Activated naive CD8-positive, alpha-beta T cell treated with anti-CD3 and anti-CD28 coated beads, Interleukin-2, amount 10 ng/mL, durations not matched to agents 7 days and 5 days (primary cell): ENCODE measurements at regions not wholly inside any gene's neighbourhood (a gene's known extent, or its start where the extent isn't known, plus 50 kb on each side); places are given as distances from the start of the nearest gene placed in this dataset.

Experiments used
- ATAC-seq: fragments of 150-1000 bp; cut with Tn5 transposase; one replicate; pipeline ENCODE4 v1.10.0; 2021; ENCODE audit warnings: low read depth, moderate library complexity
- POLR2A ChIA-PET: fragments of 350-600 bp; sonication (Branson Sonifier 250); formaldehyde crosslinking; loops from one replicate; lab custom pipeline; 2021; ENCODE audit warnings: antibody characterized with exemption; lab: Charles Lee
- DNase-seq: peaks from one replicate; pipeline ENCODE4 v3.0.0; 2021
- H3K27ac Mint-ChIP-seq: one replicate; pipeline ENCODE4 v1.8.0; 2022; ENCODE audit warnings: mild to moderate bottlenecking, mixed read lengths
- H3K27me3 Mint-ChIP-seq: one replicate; pipeline ENCODE4 v1.8.0; 2022; ENCODE audit warnings: mild to moderate bottlenecking, moderate library complexity, mixed read lengths
- H3K36me3 Mint-ChIP-seq: one replicate; pipeline ENCODE4 v1.8.0; 2021; ENCODE audit warnings: mild to moderate bottlenecking, mixed read lengths
- H3K4me1 Mint-ChIP-seq: one replicate; pipeline ENCODE4 v1.8.0; 2021; ENCODE audit warnings: mixed read lengths
- H3K4me3 Mint-ChIP-seq: one replicate; pipeline ENCODE4 v1.8.0; 2022; ENCODE audit warnings: mild to moderate bottlenecking, moderate library complexity, mixed read lengths
- H3K9me3 Mint-ChIP-seq: one replicate; pipeline ENCODE4 v1.8.0; 2021; ENCODE audit warnings: mixed read lengths

- Mint-ChIP-seq H3K9me3 (peaks cover 5% of the 10 kb centered on the region), H3K36me3 (no peaks in the 10 kb centered on the region), H3K27me3 (no peaks in the 10 kb centered on the region), H3K4me3 (no peak overlapping the region), H3K4me1 (no peaks in the 10 kb centered on the region), H3K27ac (no peak overlapping the region)
- no peak for DNase-seq
- no peak for ATAC-seq
- POLR2A ChIA-PET: no interaction called here
These were observed 77.5 kb downstream of the BMP4 start for GRCh38 chr14:53879022-53879686.

DNA sequence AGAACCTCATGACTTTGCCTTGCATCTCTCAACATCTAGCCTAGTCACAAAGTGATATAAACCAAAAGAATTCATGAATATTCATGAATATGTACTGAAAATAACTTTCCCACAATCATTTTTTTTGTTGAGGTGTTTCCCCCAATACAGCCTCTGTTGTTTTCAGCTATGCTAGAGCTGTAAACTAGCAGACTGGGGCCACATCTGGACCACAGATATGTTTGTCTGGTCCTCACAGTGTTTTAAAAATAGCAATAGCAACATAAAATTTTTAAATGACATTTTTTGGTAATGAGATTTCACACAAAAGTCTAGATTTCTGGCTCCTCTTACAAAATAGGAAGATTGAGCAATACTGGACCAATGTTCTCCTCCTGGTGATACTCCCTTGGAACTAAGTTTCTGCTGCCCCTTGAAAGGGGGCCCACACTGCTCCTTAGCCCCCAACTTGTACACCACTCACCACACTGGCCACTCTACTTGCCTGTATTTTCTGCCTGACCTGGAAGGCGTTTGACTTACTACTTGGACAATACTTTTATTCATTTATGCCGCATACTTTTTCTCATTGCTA is 81.2 kb downstream of the BMP4 start:
- Mint-ChIP-seq H3K27me3 (no peaks in the 10 kb centered on the region), H3K9me3 (peaks cover 5% of the 10 kb centered on the region), H3K4me1 (no peaks in the 10 kb centered on the region), H3K27ac (no peak overlapping the region), H3K4me3 (no peak overlapping the region), H3K36me3 (no peaks in the 10 kb centered on the region)
- ATAC-seq (no peak), DNase-seq (no peak)
- POLR2A ChIA-PET: no interaction called here

GRCh38 chr14:53874704-53875103 is 81.9 kb downstream of the BMP4 start:
- no peaks in the 10 kb centered on the region for H3K27me3 Mint-ChIP-seq
- H3K9me3 Mint-ChIP-seq: peaks cover 5% of the 10 kb centered on the region
- ATAC-seq (no peak), DNase-seq (no peak)
- H3K4me1 Mint-ChIP-seq: no peaks in the 10 kb centered on the region
- POLR2A ChIA-PET: no interaction called here
- no peak overlapping the region for H3K4me3 Mint-ChIP-seq
- H3K36me3 Mint-ChIP-seq: no peaks in the 10 kb centered on the region
- H3K27ac Mint-ChIP-seq: no peak overlapping the region

GRCh38 chr14:53872681-53873089 is 83.9 kb downstream of the BMP4 start:
- Mint-ChIP-seq H3K27me3 (no peaks in the 10 kb centered on the region), H3K4me3 (no peak overlapping the region), H3K27ac (no peak overlapping the region), H3K4me1 (no peaks in the 10 kb centered on the region), H3K36me3 (no peaks in the 10 kb centered on the region), H3K9me3 (peaks cover 5% of the 10 kb centered on the region)
- no peak for DNase-seq
- no peak for ATAC-seq
- POLR2A ChIA-PET: no interaction called here

GRCh38 chr14:53871951-53872350 is 84.7 kb downstream of the BMP4 start:
- Mint-ChIP-seq H3K4me3 (no peak overlapping the region), H3K27me3 (no peaks in the 10 kb centered on the region), H3K27ac (no peak overlapping the region), H3K4me1 (no peaks in the 10 kb centered on the region), H3K9me3 (peaks cover 5% of the 10 kb centered on the region), H3K36me3 (no peaks in the 10 kb centered on the region)
- no peak for ATAC-seq
- DNase-seq: no peak
- POLR2A ChIA-PET: no interaction called here

GRCh38 chr14:53871011-53871410 is 85.6 kb downstream of the BMP4 start:
- H3K4me3 Mint-ChIP-seq: no peak overlapping the region
- H3K27me3 Mint-ChIP-seq: no peaks in the 10 kb centered on the region
- no peak overlapping the region for H3K27ac Mint-ChIP-seq
- peaks cover 1% of the 10 kb centered on the region for H3K9me3 Mint-ChIP-seq
- ATAC-seq (no peak), DNase-seq (no peak)
- no peaks in the 10 kb centered on the region for H3K4me1 Mint-ChIP-seq
- H3K36me3 Mint-ChIP-seq: no peaks in the 10 kb centered on the region
- POLR2A ChIA-PET: no interaction called here

- H3K4me3 Mint-ChIP-seq: no peak overlapping the region
- H3K9me3 Mint-ChIP-seq: no peaks in the 10 kb centered on the region
- H3K4me1 Mint-ChIP-seq: no peaks in the 10 kb centered on the region
- H3K27me3 Mint-ChIP-seq: no peaks in the 10 kb centered on the region
- POLR2A ChIA-PET: no interaction called here
- ATAC-seq (no peak), DNase-seq (no peak)
- no peaks in the 10 kb centered on the region for H3K36me3 Mint-ChIP-seq
- no peak overlapping the region for H3K27ac Mint-ChIP-seq
These were observed 90.9 kb downstream of the BMP4 start for GRCh38 chr14:53865711-53866110.

- Mint-ChIP-seq H3K36me3 (no peaks in the 10 kb centered on the region), H3K4me3 (no peak overlapping the region), H3K4me1 (no peaks in the 10 kb centered on the region), H3K27ac (no peak overlapping the region), H3K9me3 (no peaks in the 10 kb centered on the region), H3K27me3 (no peaks in the 10 kb centered on the region)
- POLR2A ChIA-PET: no interaction called here
- ATAC-seq (no peak), DNase-seq (no peak)
These were observed 94.8 kb downstream of the BMP4 start for GRCh38 chr14:53861781-53862180.

DNA sequence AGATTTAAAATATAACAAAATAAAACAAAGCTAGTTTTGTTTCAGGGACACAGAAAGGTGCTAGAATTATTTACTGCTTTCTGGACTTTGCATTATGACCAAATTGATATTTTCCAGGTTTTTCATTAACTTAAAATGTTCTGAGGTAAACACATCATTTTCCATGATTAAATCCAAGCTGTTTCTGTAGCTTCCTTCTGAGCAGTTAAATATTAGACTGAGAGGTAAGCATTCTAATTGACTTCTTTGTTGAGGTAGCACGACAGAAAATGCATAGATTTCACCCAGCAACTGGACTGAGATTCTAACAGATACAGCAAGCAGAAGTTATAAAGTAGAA is 98.3 kb downstream of the BMP4 start:
- no peak overlapping the region for H3K4me3 Mint-ChIP-seq
- H3K27ac Mint-ChIP-seq: no peak overlapping the region
- no peaks in the 10 kb centered on the region for H3K9me3 Mint-ChIP-seq
- no peak for DNase-seq
- H3K27me3 Mint-ChIP-seq: no peaks in the 10 kb centered on the region
- no peak for ATAC-seq
- POLR2A ChIA-PET: no interaction called here
- H3K36me3 Mint-ChIP-seq: no peaks in the 10 kb centered on the region
- H3K4me1 Mint-ChIP-seq: no peaks in the 10 kb centered on the region

DNA sequence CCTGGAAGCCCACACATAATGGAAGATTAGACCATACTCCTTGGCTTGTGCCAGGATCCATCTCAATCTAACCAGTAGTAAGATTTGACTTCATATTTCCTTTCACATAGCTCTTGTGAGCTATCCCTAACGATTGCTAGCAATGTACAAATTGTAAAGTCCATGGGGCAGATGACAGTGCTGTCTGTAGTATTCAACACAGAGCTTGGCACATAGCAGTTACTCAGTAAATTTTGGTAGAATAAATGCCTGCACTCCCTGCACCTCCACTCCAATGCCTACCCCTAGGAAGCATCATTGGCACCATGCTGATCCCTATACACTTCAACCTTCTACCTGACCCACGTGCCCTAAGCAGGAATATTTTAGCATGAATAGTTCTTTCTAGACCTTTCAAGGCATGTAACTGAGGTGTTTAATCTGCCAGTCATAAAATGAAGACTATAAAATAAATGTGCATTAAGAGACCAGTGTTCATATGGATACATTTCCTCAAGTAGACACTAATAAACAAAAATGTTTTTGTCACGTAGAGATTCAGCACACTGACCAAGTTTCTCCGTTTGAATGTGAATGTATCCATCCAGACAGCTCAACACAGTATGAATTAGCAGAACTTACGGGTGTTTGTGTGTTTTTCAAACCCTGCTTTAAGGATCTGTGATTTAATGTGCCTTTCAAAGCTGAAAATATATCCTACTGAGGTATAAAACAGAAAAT is 98.8 kb downstream of the BMP4 start:
- POLR2A ChIA-PET: no interaction called here
- Mint-ChIP-seq H3K36me3 (no peaks in the 10 kb centered on the region), H3K27ac (no peak overlapping the region), H3K4me3 (no peak overlapping the region), H3K4me1 (no peaks in the 10 kb centered on the region), H3K9me3 (no peaks in the 10 kb centered on the region), H3K27me3 (no peaks in the 10 kb centered on the region)
- DNase-seq (no peak), ATAC-seq (no peak)

DNA sequence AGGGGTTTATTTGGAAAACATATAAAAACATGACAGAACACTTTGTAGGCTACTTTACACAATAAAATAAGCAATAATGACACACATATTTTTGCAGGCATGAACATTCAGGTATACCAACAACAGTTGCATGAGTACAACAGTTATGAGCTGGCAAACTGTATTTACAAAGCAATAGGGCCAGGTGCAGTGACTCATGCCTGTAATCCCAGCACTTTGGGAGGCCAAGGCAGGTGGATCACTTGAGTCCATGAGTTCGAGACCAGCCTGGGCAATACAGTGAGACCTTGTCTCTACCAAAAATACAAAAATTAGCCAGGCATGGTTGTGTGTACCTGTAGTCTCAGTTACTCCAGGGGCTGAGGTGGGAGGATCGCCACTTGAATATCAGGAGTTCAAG is 101.1 kb downstream of the BMP4 start:
- H3K27ac Mint-ChIP-seq: no peak overlapping the region
- H3K4me3 Mint-ChIP-seq: no peak overlapping the region
- H3K4me1 Mint-ChIP-seq: no peaks in the 10 kb centered on the region
- H3K36me3 Mint-ChIP-seq: no peaks in the 10 kb centered on the region
- no peak for ATAC-seq
- no peaks in the 10 kb centered on the region for H3K27me3 Mint-ChIP-seq
- POLR2A ChIA-PET: no interaction called here
- no peak for DNase-seq
- H3K9me3 Mint-ChIP-seq: no peaks in the 10 kb centered on the region

- POLR2A ChIA-PET: no interaction called here
- ATAC-seq (no peak), DNase-seq (no peak)
- Mint-ChIP-seq H3K27ac (no peak overlapping the region), H3K4me3 (no peak overlapping the region), H3K27me3 (no peaks in the 10 kb centered on the region), H3K4me1 (no peaks in the 10 kb centered on the region), H3K9me3 (no peaks in the 10 kb centered on the region), H3K36me3 (no peaks in the 10 kb centered on the region)
These were observed 101.5 kb downstream of the BMP4 start for GRCh38 chr14:53855127-53855526.

GRCh38 chr14:53851394-53852090 is 105.1 kb downstream of the BMP4 start:
- DNase-seq (no peak), ATAC-seq (no peak)
- H3K9me3 Mint-ChIP-seq: no peaks in the 10 kb centered on the region
- POLR2A ChIA-PET: no interaction called here
- no peaks in the 10 kb centered on the region for H3K36me3 Mint-ChIP-seq
- H3K4me1 Mint-ChIP-seq: no peaks in the 10 kb centered on the region
- no peaks in the 10 kb centered on the region for H3K27me3 Mint-ChIP-seq
- no peak overlapping the region for H3K4me3 Mint-ChIP-seq
- H3K27ac Mint-ChIP-seq: no peak overlapping the region
